Daoy (cell line): ENCODE measurements at regions not wholly inside any gene's neighbourhood (a gene's known extent, or its start where the extent isn't known, plus 50 kb on each side); places are given as distances from the start of the nearest gene placed in this dataset.

ENCODE experiments used
- DNase-seq: peaks from one replicate; pipeline ENCODE4 v3.0.0-alpha.2; 2015; ENCODE audit warnings: low read depth

GRCh38 chr4:187577941-187578480 lies 417.6 kb upstream of the ZFP42 start:
- DNase-seq, result no peak

DNA sequence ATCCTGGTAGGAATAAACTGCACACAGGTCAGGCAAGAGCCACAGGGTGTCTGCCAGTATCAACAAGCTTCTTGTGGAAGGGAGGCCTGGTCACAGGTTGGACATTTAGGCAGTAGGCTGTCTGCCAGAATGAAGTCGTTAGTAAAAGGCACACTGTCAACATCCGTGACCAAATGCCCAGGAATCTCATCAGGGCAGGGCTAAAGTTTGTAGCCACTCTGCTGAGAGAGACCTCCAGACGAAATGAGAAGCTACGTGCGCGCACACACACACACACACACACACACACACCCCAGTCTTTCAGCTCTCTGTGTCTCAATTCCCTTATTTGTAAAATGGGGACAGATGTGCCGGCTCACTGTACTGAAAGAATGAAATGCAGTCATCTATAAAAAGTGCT lies 408.7 kb upstream of the ZFP42 start:
- DNase-seq, result no peak

DNA sequence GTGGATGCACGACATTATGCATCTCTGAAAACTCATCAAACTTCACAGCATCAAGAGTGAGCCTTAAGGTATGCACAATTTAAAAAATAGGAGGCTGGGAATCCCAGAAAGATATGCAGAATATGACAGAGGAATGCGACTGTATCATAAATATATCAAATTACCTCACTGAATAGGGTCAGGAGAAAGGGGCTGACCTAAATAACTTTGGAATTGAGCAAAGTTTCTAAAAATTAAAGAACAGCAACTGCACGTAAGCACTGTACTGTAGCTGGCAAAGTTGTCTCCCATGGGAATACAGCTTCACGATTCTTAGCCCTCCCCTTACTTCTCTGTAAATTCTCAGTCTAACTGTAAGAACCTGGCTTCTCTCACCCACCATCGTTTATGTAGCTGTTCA lies 397.4 kb upstream of the ZFP42 start:
- no peak for DNase-seq

GRCh38 chr4:187602339-187603092 lies 393.1 kb upstream of the ZFP42 start:
- DNase-seq, result peak; percentile 19

DNA sequence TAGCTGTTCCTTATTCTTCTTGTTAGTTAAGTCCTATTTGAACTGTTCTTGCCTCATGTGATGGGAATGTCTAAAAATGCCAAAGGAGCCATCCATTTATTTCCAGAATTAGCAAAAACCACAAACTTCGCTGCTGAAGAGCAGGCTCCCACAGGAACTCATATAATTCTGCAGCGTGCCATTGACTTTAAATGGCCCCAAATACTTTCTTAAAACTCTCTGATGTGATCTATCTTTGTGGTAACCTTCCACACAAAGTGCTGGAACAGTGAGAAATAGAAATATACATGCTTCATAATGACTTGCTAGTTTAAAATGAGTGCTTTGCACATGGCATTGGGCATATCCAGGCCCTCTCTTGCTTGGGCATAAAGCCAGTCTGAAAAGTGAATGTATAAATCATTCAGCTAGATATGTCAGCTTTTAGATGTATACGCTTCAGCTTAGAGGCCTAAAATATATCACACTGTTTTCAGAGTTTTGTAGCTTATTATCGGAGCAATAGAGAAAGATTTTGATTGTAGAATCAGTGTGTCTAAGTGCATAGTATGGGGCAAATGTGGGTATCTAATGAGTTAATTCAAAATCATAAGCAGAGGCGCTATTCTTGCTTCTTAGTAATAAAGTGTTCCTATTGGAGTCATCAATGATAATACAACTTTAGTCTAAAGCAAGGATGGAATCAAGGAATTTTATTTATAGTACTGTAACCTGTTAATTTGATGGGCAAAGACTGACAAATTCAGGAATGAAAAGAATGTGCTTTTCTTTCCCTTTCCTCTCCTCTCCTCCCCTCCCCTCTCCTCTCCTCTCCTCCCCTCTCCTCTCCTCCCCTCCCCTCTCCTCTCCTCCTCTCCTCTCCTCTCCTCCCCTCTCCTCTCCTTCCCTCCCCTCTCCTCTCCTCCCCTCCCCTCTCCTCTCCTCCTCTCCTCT lies 392.2 kb upstream of the ZFP42 start:
- no peak for DNase-seq

DNA sequence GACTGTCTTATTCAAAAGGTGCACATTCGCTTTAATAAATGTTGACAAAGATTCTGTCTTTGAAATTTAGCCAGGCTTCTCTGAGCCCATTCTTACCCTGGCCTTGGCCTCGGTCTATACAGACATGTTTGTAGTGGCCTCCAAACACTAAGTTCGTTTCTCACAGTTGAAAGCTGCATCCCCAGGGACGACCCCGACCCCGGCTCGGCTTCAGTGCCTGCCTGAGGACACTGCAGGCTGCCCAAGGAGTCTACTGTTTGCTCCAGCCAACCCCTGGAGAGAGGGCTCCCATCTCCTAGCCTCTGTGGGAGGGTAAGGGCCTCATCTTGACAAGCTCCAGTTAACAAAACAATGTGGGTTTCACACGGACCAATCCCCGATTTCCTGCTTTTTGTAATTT lies 390.6 kb upstream of the ZFP42 start:
- DNase-seq, result no peak

DNA sequence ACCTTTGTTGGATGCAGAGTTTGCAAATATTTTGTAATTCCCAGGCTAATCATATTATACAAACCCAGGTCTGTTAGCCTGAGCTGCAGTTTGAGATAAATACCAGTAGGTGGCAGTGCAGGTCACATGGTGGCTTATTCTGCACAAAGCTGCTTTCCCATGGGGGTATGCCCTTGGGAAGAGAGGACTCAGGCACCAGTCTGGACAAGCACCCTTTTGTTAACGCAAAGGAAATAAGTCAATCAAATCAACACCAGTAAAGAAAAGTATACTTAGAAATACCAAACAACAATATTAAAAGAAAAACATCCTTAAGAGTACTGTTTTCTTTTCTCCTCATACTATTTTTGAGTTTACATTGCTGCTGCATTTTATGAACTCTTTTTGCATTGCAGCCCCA lies 389.0 kb upstream of the ZFP42 start:
- DNase-seq, result peak; percentile 42

GRCh38 chr4:187608001-187608421 lies 387.6 kb upstream of the ZFP42 start:
- peak; percentile 43 for DNase-seq

DNA sequence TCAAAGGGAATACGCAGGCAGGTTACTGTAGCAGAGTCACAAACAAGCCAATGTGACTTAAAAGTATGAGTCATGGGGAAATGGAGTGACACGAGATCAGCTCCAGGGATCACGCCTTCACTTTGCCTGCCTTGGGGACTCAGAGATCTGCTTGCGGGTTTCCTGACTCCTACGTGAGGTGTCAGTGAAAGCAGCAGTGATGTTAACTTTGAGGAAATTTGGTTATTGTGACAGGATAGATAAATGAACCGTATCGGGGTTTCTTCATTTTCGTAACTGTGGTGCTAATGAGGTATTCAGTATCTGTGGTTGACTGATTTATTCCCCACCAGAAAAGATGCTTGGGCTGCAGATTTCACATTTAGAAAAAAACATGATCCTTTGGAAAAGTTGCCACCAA lies 383.3 kb upstream of the ZFP42 start:
- DNase-seq, result no peak

- DNase-seq, result no peak
Measured at GRCh38 chr4:187613089-187613839, 382.3 kb upstream of the ZFP42 start.

DNA sequence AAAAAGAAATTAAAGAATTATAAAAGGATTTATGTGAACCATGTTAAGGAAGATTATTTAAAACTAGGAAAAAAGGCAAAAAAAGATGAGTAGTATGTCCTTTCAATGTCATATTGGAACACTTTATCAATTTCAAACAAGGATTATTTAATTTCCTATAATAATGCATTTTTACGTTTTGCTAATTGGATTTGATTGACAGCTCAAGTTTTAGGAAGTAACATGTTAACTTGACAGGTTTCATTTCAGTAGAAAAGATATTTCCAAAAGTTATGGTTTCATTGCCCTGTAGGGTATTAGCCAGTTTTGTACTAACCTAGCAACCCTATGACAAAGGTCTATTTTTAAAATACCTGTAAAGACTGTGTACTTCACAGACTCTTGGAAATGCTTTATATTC lies 379.6 kb upstream of the ZFP42 start:
- no peak for DNase-seq

- no peak for DNase-seq
Measured at GRCh38 chr4:187617113-187617512, 378.5 kb upstream of the ZFP42 start.

DNA sequence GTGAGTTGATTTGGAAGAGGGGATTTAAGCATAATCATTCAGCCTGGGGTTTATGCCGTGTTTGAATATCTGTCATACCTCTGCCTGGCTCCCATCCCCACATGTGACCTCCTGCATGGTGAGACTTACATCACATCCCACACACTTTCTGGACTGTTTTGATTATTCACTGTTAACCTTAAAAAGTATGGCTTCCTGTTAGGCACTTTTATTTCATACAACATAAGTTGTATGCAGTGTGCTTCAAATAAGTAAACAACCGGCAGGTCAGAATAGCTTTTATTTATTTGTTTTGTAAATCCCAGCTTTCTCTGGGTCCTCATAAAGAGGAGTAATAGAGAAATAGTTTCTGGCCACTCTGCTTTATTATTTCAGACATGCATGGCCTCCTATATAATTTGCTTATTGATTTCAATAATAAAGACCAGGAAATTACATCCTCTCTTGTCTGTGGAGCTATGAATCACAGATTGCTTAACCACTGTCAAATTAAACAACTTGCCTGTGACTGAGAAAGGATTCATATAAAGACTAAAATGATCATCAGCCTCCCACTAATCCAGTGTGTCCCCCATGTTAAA lies 376.8 kb upstream of the ZFP42 start:
- DNase-seq, result peak; percentile 40

GRCh38 chr4:187619319-187619718 lies 376.3 kb upstream of the ZFP42 start:
- no peak for DNase-seq

DNA sequence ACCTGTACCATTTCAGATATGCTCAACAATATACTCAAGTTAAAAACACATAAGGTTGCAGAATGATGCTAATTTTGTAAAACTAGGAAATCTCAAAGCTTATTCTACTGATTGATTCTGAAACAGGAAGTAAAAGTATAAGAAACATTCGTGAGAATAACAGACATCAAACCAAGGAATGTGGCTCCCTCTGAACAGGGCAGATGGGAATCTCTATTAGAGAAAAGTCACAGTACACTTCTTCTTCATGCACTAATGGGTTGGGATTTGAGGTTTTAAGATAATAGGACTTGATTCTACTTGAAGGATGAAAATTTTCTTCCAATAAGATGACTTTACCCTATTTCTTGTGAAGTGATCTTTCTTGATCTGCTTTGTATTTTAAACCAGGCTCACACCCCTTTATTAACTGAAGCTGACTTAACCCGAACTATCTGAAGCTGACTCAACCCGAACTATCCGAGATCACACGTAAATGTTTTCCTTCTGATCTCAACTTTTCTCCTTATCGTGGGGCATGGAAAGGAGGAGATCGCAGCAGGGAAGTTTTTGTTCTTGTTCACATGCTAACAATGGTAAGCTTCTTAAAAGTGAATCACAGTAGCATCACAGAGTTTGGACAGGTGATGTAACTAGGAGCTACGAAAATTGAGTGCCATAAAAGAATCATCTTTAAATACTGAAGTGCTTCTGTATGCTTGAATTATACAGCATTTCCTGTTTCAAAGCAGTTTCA lies 363.1 kb upstream of the ZFP42 start:
- peak; percentile 25 for DNase-seq

GRCh38 chr4:187633245-187633644 lies 362.3 kb upstream of the ZFP42 start:
- DNase-seq, result no peak

GRCh38 chr4:187656959-187657358 lies 338.6 kb upstream of the ZFP42 start:
- no peak for DNase-seq

DNA sequence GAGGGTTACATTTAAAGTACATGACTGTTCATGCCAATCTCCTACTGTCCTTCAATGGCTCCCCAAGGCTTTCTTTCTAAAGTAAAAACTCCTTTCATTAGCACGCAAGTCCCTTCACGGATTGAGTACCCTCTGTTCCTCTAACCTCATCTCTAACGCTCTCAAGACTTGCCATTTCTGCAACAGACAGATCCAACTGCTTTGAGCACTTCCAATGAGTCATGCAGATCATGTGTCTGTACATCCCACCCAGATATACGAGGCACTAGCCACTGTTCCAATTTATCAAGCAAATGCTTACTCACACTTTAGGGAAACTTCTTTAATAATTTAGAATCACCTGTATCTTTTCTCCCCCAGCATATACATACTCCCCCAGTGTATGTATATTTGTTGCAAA lies 332.5 kb upstream of the ZFP42 start:
- DNase-seq, result no peak

DNA sequence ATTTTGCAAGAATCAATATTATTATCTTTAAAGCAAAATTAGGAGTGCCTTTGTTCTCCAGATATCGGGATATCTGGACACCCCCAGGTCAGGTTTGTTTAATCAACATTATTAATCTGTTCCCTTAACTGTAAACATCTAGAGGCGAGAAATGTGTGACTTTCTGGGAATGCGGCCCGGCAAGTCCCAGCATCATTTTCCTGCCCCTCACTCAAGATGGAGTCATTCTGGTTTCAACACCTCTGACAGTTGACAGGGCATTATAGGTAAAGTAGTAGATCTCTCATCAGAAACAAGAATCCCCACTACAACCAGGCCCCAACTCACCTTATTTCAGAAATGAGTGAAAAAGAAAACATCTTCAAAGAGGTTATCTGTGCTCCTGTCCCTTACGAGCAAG lies 331.6 kb upstream of the ZFP42 start:
- no peak for DNase-seq

DNA sequence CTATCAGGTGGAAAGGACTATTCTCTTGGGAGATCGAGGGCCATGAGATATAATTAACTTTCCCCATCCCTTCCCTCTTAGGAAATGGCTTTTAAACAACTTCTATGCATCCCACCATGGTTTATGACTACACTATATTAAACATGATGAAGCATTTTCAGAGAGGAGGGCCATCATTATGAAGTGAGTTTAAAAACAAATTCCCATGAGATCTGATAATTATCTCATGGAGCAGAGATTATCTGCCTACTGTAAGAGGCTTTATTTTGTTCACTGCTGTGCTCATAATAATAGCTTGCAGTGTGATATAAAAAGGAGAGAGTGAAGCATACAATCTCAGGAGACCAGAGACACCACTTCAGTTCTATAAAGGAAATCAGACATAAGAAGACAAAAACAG lies 330.5 kb upstream of the ZFP42 start:
- DNase-seq, result no peak

DNA sequence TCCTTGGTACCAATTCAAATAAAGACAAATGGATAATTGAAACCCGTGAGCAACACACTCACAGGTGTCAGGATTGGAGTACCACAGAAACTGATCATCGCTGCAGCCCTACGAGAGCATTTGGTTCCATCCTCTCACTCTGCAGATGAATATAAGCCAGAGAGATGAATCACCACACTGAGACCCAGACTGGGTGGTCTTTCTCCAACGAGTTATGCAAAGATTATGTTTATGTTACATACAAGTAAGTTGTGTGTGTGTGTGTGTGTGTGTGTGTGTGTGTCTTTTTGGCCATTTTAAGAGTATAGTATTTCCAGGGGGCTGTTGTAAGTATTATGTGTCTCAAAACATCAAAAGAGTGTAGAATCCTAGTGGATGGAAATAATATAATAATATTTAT lies 329.5 kb upstream of the ZFP42 start:
- DNase-seq, result no peak
